GM23248 (cell line): ENCODE measurements at regions not wholly inside any gene's neighbourhood (a gene's known extent, or its start where the extent isn't known, plus 50 kb on each side); places are given as distances from the start of the nearest gene placed in this dataset.

ENCODE experiments used
- EZH2 ChIP-seq: fragments of 200-600 bp; sonication (generic); IDR thresholded peaks from 2 replicates; pipeline ENCODE4 v1.6.1; 2018; ENCODE audit warnings: antibody characterized with exemption, mild to moderate bottlenecking; ENCODE audit not compliant: insufficient read depth, poor library complexity, severe bottlenecking
- EZH2phosphoT487 ChIP-seq: fragments of 200-600 bp; sonication (generic); IDR thresholded peaks from 2 replicates; pipeline ENCODE4 v1.6.1; 2018; ENCODE audit warnings: antibody characterized with exemption, moderate library complexity, mild to moderate bottlenecking, low read depth; ENCODE audit not compliant: insufficient read depth

- TF ChIP-seq EZH2 (no peak), EZH2phosphoT487 (no peak)
These were observed 279.6 kb upstream of the PITRM1 start for GRCh38 chr10:3452173-3452626.
